AG09309 (cell line): ENCODE measurements at regions not wholly inside any gene's neighbourhood (a gene's known extent, or its start where the extent isn't known, plus 50 kb on each side); places are given as distances from the start of the nearest gene placed in this dataset.

Experiments
- DNase-seq: peaks from one replicate; pipeline ENCODE4 v3.0.0-alpha.2; 2010; ENCODE audit warnings: low read depth
- H3K4me3 ChIP-seq: 2 replicates; pipeline ENCODE4 v1.5.1; 2011; ENCODE audit warnings: mild to moderate bottlenecking, low read depth, low read length, moderate library complexity; ENCODE audit not compliant: control insufficient read depth
- CTCF ChIP-seq: IDR thresholded peaks from 2 replicates; pipeline ENCODE4 v1.5.1; 2011; ENCODE audit warnings: mild to moderate bottlenecking, low read depth, low read length, inconsistent platforms; ENCODE audit not compliant: insufficient read depth, control insufficient read depth; ENCODE audit errors: missing control alignments

- no peak for DNase-seq
- no peak overlapping the region for H3K4me3 ChIP-seq
- TF ChIP-seq CTCF: no peak
These were observed 298.4 kb upstream of the MAOA start for GRCh38 chrX:43357741-43358140.

- DNase-seq: no peak
- no peak overlapping the region for H3K4me3 ChIP-seq
- no peak for TF ChIP-seq CTCF
These were observed 283.1 kb upstream of the MAOA start for GRCh38 chrX:43373032-43373431.

GRCh38 chrX:43375136-43375535 is 281.0 kb upstream of the MAOA start:
- no peak overlapping the region for H3K4me3 ChIP-seq
- no peak for TF ChIP-seq CTCF
- no peak for DNase-seq

GRCh38 chrX:43380704-43381103 is 275.4 kb upstream of the MAOA start:
- H3K4me3 ChIP-seq: no peak overlapping the region
- no peak for DNase-seq
- no peak for TF ChIP-seq CTCF

- DNase-seq: no peak
- no peak for TF ChIP-seq CTCF
- no peak overlapping the region for H3K4me3 ChIP-seq
These were observed 269.2 kb upstream of the MAOA start for GRCh38 chrX:43386875-43387274.

GRCh38 chrX:43405191-43405590 is 250.9 kb upstream of the MAOA start:
- no peak overlapping the region for H3K4me3 ChIP-seq
- DNase-seq: no peak
- TF ChIP-seq CTCF: no peak

GRCh38 chrX:43423876-43424275 is 232.2 kb upstream of the MAOA start:
- DNase-seq: no peak
- no peak for TF ChIP-seq CTCF
- H3K4me3 ChIP-seq: no peak overlapping the region
